Endothelial cell of umbilical vein (primary cell): ENCODE measurements at regions not wholly inside any gene's neighbourhood (a gene's known extent, or its start where the extent isn't known, plus 50 kb on each side); places are given as distances from the start of the nearest gene placed in this dataset.

Experiments
- BruUV-seq: library from RNA; stranded (reverse); fragments of 400-500 nt; replicated peaks from 2 replicates; lab custom pipeline; 2021; lab: Mats Ljungman, UMichigan
- CTCF ChIA-PET: fragments of 300-600, 350-600 bp; sonication (Branson Sonifier 250); formaldehyde crosslinking; loops from one replicate; lab custom pipeline; 2021; ENCODE audit warnings: antibody characterized with exemption, inconsistent platforms; lab: Charles Lee
- POLR2A ChIA-PET: fragments of 300-600, 350-600 bp; sonication (Branson Sonifier 250); formaldehyde crosslinking; loops from one replicate; lab custom pipeline; 2021; ENCODE audit warnings: antibody characterized with exemption, inconsistent platforms; lab: Charles Lee
- DNase-seq: peaks from one replicate; pipeline ENCODE4 v3.0.0-alpha.2; 2011; ENCODE audit warnings: low read depth, low spot score
- FAIRE-seq: peaks from 2 replicates; lab custom pipeline; 2011; peaks lifted over from hg19 to GRCh38; lab: Jason Lieb, UNC
- H2AFZ ChIP-seq: 2 replicates; pipeline ENCODE4 v1.6.0; 2012; ENCODE audit warnings: low read depth, low read length, control low read depth, inconsistent platforms
- H3K27ac ChIP-seq: 2 replicates; pipeline ENCODE4 v1.5.1; 2011; ENCODE audit warnings: low read depth, mild to moderate bottlenecking, control low read depth, low read length, moderate library complexity; ENCODE audit not compliant: insufficient read depth
- H3K27me3 ChIP-seq, 2 experiments: 2 replicates each; pipeline versions ENCODE4 v1.6.0 to v1.6.1; 2011; ENCODE audit warnings: low read length in 2 of 2, mixed read lengths in 1 of 2; ENCODE audit not compliant: control insufficient read depth in 2 of 2, insufficient read depth in 2 of 2
- H3K36me3 ChIP-seq, 2 experiments: 2 replicates in 1 of 2; 3 replicates in 1 of 2; pipeline ENCODE4 v1.5.1; 2011; ENCODE audit warnings: low read length in 2 of 2, mild to moderate bottlenecking in 1 of 2, moderate library complexity in 1 of 2; ENCODE audit not compliant: control insufficient read depth in 2 of 2, insufficient read depth in 2 of 2; ENCODE audit errors: extremely low read depth in 1 of 2
- H3K4me1 ChIP-seq: 3 replicates; pipeline ENCODE4 v1.5.1; 2011; ENCODE audit warnings: mild to moderate bottlenecking, low read length; ENCODE audit not compliant: control insufficient read depth, insufficient read depth; ENCODE audit errors: extremely low read depth
- H3K4me2 ChIP-seq: 2 replicates; pipeline ENCODE4 v1.6.1; 2011; ENCODE audit warnings: low read length, control low read depth, mixed read lengths; ENCODE audit not compliant: insufficient read depth
- H3K4me3 ChIP-seq, 3 experiments: fragments of 200-600 bp in 1 of 3; sonication (generic), shearing (Covaris generic) in 1 of 3; replicated peaks in 1 of 3; 2 replicates each; pipeline ENCODE4 v1.5.1; 2011 to 2016; ENCODE audit warnings: control low read depth in 3 of 3, low read length in 3 of 3, mild to moderate bottlenecking in 2 of 3, inconsistent platforms in 1 of 3, low read depth in 1 of 3, moderate library complexity in 1 of 3; ENCODE audit not compliant: insufficient read depth in 1 of 3
- H3K79me2 ChIP-seq: 2 replicates; pipeline ENCODE4 v1.6.0; 2012; ENCODE audit warnings: low read length, inconsistent platforms; ENCODE audit not compliant: control insufficient read depth, insufficient read depth
- H3K9ac ChIP-seq: replicated peaks from 2 replicates; pipeline ENCODE3; 2011; ENCODE audit warnings: low read length, control low read depth; ENCODE audit not compliant: insufficient read depth; ENCODE audit errors: extremely low read depth
- H3K9me1 ChIP-seq: replicated peaks from 3 replicates; pipeline ENCODE4 v1.6.0; 2011; ENCODE audit warnings: mild to moderate bottlenecking, low read length; ENCODE audit not compliant: control insufficient read depth, insufficient read depth; ENCODE audit errors: extremely low read depth
- H3K9me3 ChIP-seq: replicated peaks from 2 replicates; pipeline ENCODE4 v1.5.1; 2012; ENCODE audit warnings: low read length, inconsistent platforms; ENCODE audit not compliant: control insufficient read depth, insufficient read depth
- H4K20me1 ChIP-seq: replicated peaks from 2 replicates; pipeline ENCODE3; 2011; ENCODE audit warnings: mild to moderate bottlenecking, low read length; ENCODE audit not compliant: control insufficient read depth, insufficient read depth; ENCODE audit errors: extremely low read depth
- FOS ChIP-seq: IDR thresholded peaks from 2 replicates; pipeline ENCODE4 v1.6.1; 2011; ENCODE audit warnings: mild to moderate bottlenecking, low read length, moderate library complexity, borderline replicate concordance; ENCODE audit not compliant: insufficient read depth
- JUN ChIP-seq: IDR thresholded peaks from 2 replicates; pipeline ENCODE4 v1.6.1; 2011; ENCODE audit warnings: borderline replicate concordance, low read depth; ENCODE audit not compliant: insufficient read length, insufficient read depth
- MAX ChIP-seq: IDR thresholded peaks from 2 replicates; pipeline ENCODE4 v1.6.1; 2011; ENCODE audit not compliant: insufficient read depth, insufficient read length
- MYC ChIP-seq: IDR thresholded peaks from one replicate; pipeline ENCODE4 v1.6.1; 2011; ENCODE audit warnings: mild to moderate bottlenecking, low read depth, low read length
- POLR2A ChIP-seq: IDR thresholded peaks from 2 replicates; pipeline ENCODE4 v1.6.1; 2012; ENCODE audit warnings: low read depth, mild to moderate bottlenecking, control low read depth, low read length
- dilution Hi-C: fragments of 300-500 bp; cut with MboI; formaldehyde crosslinking; loops from one replicate; pipeline ENCODE4 v1.15.0; 2019; ENCODE audit warnings: low sequenced_read_pairs; ENCODE audit not compliant: extremely low pct_ligation_motif_present
- intact Hi-C: fragments of 100-400 bp; cut with micrococcal nuclease; formaldehyde crosslinking; loops from one replicate; pipeline ENCODE4 v1.10.0; 2022

GRCh38 chr6:92710048-92710447 lies 709.3 kb downstream of the EPHA7 start:
- Histone ChIP-seq H3K4me1 (no peaks in the 10 kb centered on the region), H3K4me3 (no peak overlapping the region), H4K20me1 (no peaks in the 10 kb centered on the region), H3K9ac (no peak overlapping the region), H3K9me1 (no peaks in the 10 kb centered on the region), H3K79me2 (no peaks in the 10 kb centered on the region), H3K27me3 (no peaks in the 10 kb centered on the region), H2AFZ (no peak overlapping the region), H3K36me3 (no peaks in the 10 kb centered on the region), H3K27ac (no peak overlapping the region), H3K4me2 (no peak overlapping the region), H3K9me3 (no peaks in the 10 kb centered on the region)
- DNase-seq (no peak), FAIRE-seq (no peak)
- intact Hi-C loops (no loop called here), dilution Hi-C loops (no loop called here)
- BruUV-seq = no TSS peak
- TF ChIP-seq MAX (no peak), JUN (no peak)
- CTCF ChIA-PET = no interaction called here
- POLR2A ChIA-PET = no interaction called here

- Histone ChIP-seq H3K9me1 (no peaks in the 10 kb centered on the region), H3K9me3 (no peaks in the 10 kb centered on the region), H3K27me3 (no peaks in the 10 kb centered on the region), H3K4me1 (no peaks in the 10 kb centered on the region), H3K4me3 (no peak overlapping the region), H3K27ac (no peak overlapping the region), H3K9ac (no peak overlapping the region), H3K79me2 (no peaks in the 10 kb centered on the region), H4K20me1 (no peaks in the 10 kb centered on the region), H3K4me2 (no peak overlapping the region), H3K36me3 (no peaks in the 10 kb centered on the region), H2AFZ (no peak overlapping the region)
- no peak for DNase-seq
- no peak for TF ChIP-seq MYC
- no peak for TF ChIP-seq POLR2A
- TF ChIP-seq FOS = no peak
- no peak for TF ChIP-seq JUN
- peak; percentile 8 for FAIRE-seq
- dilution Hi-C loops (no loop called here), intact Hi-C loops (no loop called here)
- ChIA-PET POLR2A (no interaction called here), CTCF (no interaction called here)
- BruUV-seq = no TSS peak
These were observed 710.4 kb downstream of the EPHA7 start for GRCh38 chr6:92708945-92709344.
